ENCODE measurements at regions not wholly inside any gene's neighbourhood (a gene's known extent, or its start where the extent isn't known, plus 50 kb on each side); places are given as distances from the start of the nearest gene placed in this dataset.

- no peak overlapping the region for H3K27ac ChIP-seq
- no peak overlapping the region for H3K4me3 ChIP-seq
- no peaks in the 10 kb centered on the region for H3K36me3 ChIP-seq
- WGBS, 4 donors: 93 to 97% (median 95%) methylated on average over 5 of the region's 5 CpGs
- H3K9me3 ChIP-seq: no peaks in the 10 kb centered on the region
- H3K27me3 ChIP-seq: no peaks in the 10 kb centered on the region
- TF ChIP-seq POLR2A (IDR thresholded peaks at IDR 0.05) (no peak), CTCF (IDR thresholded peaks at IDR 0.05) (no peak)
- ATAC-seq: no peak
- peaks cover 0 to 6% (median 0%) of the 10 kb centered on the region in 12 donors for H3K4me1 ChIP-seq
- intact Hi-C loops (cut with DNase I): no loop called here
- DNase-seq: no peak
Observed at GRCh38 chr4:141409556-141409955, 188.9 kb downstream of the ZNF330 start.

GRCh38 chr4:141410839-141411238 is 190.1 kb downstream of the ZNF330 start:
- 74 to 87% (median 85%) methylated on average over 4 of the region's 4 CpGs for WGBS, 4 donors
- Histone ChIP-seq H3K27ac (no peak overlapping the region), H3K9me3 (no peaks in the 10 kb centered on the region), H3K4me1 (peaks cover 0 to 10% (median 0%) of the 10 kb centered on the region in 12 donors), H3K27me3 (no peaks in the 10 kb centered on the region), H3K4me3 (no peak overlapping the region), H3K36me3 (no peaks in the 10 kb centered on the region)
- intact Hi-C loops (cut with DNase I): no loop called here
- ATAC-seq (no peak), DNase-seq (no peak)
- TF ChIP-seq CTCF (IDR thresholded peaks at IDR 0.05): no peak
- TF ChIP-seq POLR2A (IDR thresholded peaks at IDR 0.05): no peak

- TF ChIP-seq POLR2A (IDR thresholded peaks at IDR 0.05): no peak
- no peak for TF ChIP-seq CTCF (IDR thresholded peaks at IDR 0.05)
- no peaks in the 10 kb centered on the region for H3K36me3 ChIP-seq
- no peak overlapping the region for H3K4me3 ChIP-seq
- H3K9me3 ChIP-seq: no peaks in the 10 kb centered on the region
- H3K27ac ChIP-seq: no peak overlapping the region
- DNase-seq (no peak), ATAC-seq (no peak)
- WGBS, 4 donors: 87 to 100% (median 92%) methylated on average over 1 of the region's 1 CpG
- no peaks in the 10 kb centered on the region for H3K27me3 ChIP-seq
- intact Hi-C loops (cut with DNase I): no loop called here
- peaks cover 0 to 5% (median 0%) of the 10 kb centered on the region in 12 donors for H3K4me1 ChIP-seq
Observed at GRCh38 chr4:141411936-141412335, 191.2 kb downstream of the ZNF330 start.

GRCh38 chr4:141413366-141413765 is 192.7 kb downstream of the ZNF330 start:
- Histone ChIP-seq H3K36me3 (no peaks in the 10 kb centered on the region), H3K4me3 (no peak overlapping the region), H3K27ac (no peak overlapping the region), H3K4me1 (peaks cover 0 to 5% (median 0%) of the 10 kb centered on the region in 12 donors), H3K9me3 (no peaks in the 10 kb centered on the region), H3K27me3 (no peaks in the 10 kb centered on the region)
- 49 to 72% (median 55%) methylated on average over 2 of the region's 2 CpGs for WGBS, 4 donors
- ATAC-seq: no peak
- DNase-seq: no peak
- TF ChIP-seq CTCF (IDR thresholded peaks at IDR 0.05) (no peak), POLR2A (IDR thresholded peaks at IDR 0.05) (no peak)
- intact Hi-C loops (cut with DNase I): no loop called here
